HepG2 (cell line): ENCODE measurements at regions not wholly inside any gene's neighbourhood (a gene's known extent, or its start where the extent isn't known, plus 50 kb on each side); places are given as distances from the start of the nearest gene placed in this dataset.

Experiments
- BCL3 ChIP-seq: sonication (generic); formaldehyde crosslinking; IDR thresholded peaks from 2 replicates; pipeline ENCODE4 v1.5.1; 2020; ENCODE audit warnings: mild to moderate bottlenecking, missing genetic modification reagents, moderate library complexity
- CCAR2 ChIP-seq: fragments of 200-400 bp; formaldehyde crosslinking; optimal IDR thresholded peaks from 2 replicates; pipeline ENCODE3; 2018; ENCODE audit warnings: low read depth, mild to moderate bottlenecking, low read length, moderate library complexity
- RAD21 ChIP-seq: fragments of 450-650 bp; formaldehyde crosslinking; IDR thresholded peaks from 2 replicates; pipeline ENCODE4 v1.5.0; 2020; ENCODE audit warnings: mild to moderate bottlenecking
- SP1 ChIP-seq, 2 experiments: fragments of 450-650 bp in 1 of 2; sonication (generic) in 1 of 2; formaldehyde crosslinking in 1 of 2; IDR thresholded peaks; 2 replicates each; pipeline versions ENCODE4 v1.4.0 to v1.6.1; 2016 to 2020; ENCODE audit warnings: missing genetic modification reagents in 1 of 2
- YEATS4 ChIP-seq: sonication (generic); formaldehyde crosslinking; IDR thresholded peaks from 2 replicates; pipeline ENCODE4 v1.4.0; 2020; ENCODE audit warnings: missing genetic modification reagents, borderline replicate concordance
- ZFX ChIP-seq: sonication (generic); formaldehyde crosslinking; IDR thresholded peaks from 2 replicates; pipeline ENCODE4 v1.4.0; 2020; ENCODE audit warnings: mild to moderate bottlenecking, low read depth, missing genetic modification reagents, moderate library complexity
- ZNF672 ChIP-seq: sonication (generic); formaldehyde crosslinking; IDR thresholded peaks from 2 replicates; pipeline ENCODE4 v1.8.1; 2022; ENCODE audit warnings: missing genetic modification reagents
- ZNF747 ChIP-seq: sonication (generic); formaldehyde crosslinking; IDR thresholded peaks from 2 replicates; pipeline ENCODE4 v1.8.1; 2023; ENCODE audit warnings: missing genetic modification reagents, mild to moderate bottlenecking, borderline replicate concordance
- TF ChIP-seq, protein P1 (sequence below): sonication (generic); formaldehyde crosslinking; IDR thresholded peaks from 2 replicates; pipeline ENCODE4 v1.4.0; 2020; ENCODE audit warnings: missing genetic modification reagents

- TF ChIP-seq, protein P1, sequence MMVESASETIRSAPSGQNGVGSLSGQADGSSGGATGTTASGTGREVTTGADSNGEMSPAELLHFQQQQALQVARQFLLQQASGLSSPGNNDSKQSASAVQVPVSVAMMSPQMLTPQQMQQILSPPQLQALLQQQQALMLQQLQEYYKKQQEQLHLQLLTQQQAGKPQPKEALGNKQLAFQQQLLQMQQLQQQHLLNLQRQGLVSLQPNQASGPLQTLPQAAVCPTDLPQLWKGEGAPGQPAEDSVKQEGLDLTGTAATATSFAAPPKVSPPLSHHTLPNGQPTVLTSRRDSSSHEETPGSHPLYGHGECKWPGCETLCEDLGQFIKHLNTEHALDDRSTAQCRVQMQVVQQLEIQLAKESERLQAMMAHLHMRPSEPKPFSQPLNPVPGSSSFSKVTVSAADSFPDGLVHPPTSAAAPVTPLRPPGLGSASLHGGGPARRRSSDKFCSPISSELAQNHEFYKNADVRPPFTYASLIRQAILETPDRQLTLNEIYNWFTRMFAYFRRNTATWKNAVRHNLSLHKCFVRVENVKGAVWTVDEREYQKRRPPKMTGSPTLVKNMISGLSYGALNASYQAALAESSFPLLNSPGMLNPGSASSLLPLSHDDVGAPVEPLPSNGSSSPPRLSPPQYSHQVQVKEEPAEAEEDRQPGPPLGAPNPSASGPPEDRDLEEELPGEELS (CRISPR knock-in tag) = no peak
- TF ChIP-seq CCAR2 (no peak), ZNF672 (no peak), BCL3 (CRISPR knock-in tag) (no peak), ZFX (no peak), ZNF747 (CRISPR knock-in tag) (no peak), RAD21 (CRISPR knock-in tag) (no peak), YEATS4 (CRISPR knock-in tag) (no peak), SP1 (IDR thresholded peaks at IDR 0.05) (no peak), SP1 (CRISPR knock-in tag; IDR thresholded peaks at IDR 0.05) (no peak)
Measured at GRCh38 chr6:90459225-90459758, 127.6 kb downstream of the MAP3K7 start (continued).
